ENCODE measurements at regions not wholly inside any gene's neighbourhood (a gene's known extent, or its start where the extent isn't known, plus 50 kb on each side); places are given as distances from the start of the nearest gene placed in this dataset.

GRCh38 chr18:24669015-24669414 is 208.6 kb downstream of the HRH4 start:
- no peak overlapping the region for H3K4me3 ChIP-seq
- no peaks in the 10 kb centered on the region for H3K36me3 ChIP-seq
- no peak overlapping the region for H3K27ac ChIP-seq
- H3K27me3 ChIP-seq (replicated peaks; ENCODE audit: insufficient read depth) = no peaks in the 10 kb centered on the region
- H3K9me3 ChIP-seq = no peaks in the 10 kb centered on the region
- H3K4me1 ChIP-seq (ENCODE audit: control insufficient read depth in 1 of 2, low read depth in 2 of 2) = no peaks in the 10 kb centered on the region
- ATAC-seq (ENCODE audit: insufficient number of reproducible peaks, low FRiP score, low read depth) (no peak), DNase-seq (ENCODE audit: low spot score) (no peak)
- TF ChIP-seq, protein P1, sequence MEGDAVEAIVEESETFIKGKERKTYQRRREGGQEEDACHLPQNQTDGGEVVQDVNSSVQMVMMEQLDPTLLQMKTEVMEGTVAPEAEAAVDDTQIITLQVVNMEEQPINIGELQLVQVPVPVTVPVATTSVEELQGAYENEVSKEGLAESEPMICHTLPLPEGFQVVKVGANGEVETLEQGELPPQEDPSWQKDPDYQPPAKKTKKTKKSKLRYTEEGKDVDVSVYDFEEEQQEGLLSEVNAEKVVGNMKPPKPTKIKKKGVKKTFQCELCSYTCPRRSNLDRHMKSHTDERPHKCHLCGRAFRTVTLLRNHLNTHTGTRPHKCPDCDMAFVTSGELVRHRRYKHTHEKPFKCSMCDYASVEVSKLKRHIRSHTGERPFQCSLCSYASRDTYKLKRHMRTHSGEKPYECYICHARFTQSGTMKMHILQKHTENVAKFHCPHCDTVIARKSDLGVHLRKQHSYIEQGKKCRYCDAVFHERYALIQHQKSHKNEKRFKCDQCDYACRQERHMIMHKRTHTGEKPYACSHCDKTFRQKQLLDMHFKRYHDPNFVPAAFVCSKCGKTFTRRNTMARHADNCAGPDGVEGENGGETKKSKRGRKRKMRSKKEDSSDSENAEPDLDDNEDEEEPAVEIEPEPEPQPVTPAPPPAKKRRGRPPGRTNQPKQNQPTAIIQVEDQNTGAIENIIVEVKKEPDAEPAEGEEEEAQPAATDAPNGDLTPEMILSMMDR (IDR thresholded peaks at IDR 0.05) = no peak

DNA sequence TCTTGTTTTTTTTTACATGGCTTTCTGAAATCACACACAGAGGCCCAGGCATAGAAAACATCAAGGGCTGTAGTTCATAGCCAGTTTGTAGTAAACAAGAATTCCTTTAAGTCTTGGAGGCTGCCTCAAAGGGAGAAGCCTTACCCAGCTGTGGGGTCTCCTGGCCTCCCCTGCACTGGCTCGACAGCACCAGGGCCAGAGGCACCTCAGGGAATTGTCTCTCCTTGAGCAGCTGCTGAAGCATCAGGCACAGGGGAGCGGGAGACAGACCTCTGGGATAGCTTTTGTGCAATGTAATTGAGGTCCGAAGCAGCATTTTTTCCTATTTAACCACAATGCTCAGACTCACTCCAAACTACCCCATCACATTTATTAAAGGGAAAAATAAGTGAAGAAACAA is 209.1 kb downstream of the HRH4 start:
- Histone ChIP-seq H3K27me3 (replicated peaks; ENCODE audit: insufficient read depth) (no peaks in the 10 kb centered on the region), H3K4me1 (ENCODE audit: control insufficient read depth in 1 of 2, low read depth in 2 of 2) (no peaks in the 10 kb centered on the region), H3K36me3 (no peaks in the 10 kb centered on the region), H3K27ac (no peak overlapping the region), H3K4me3 (no peak overlapping the region), H3K9me3 (no peaks in the 10 kb centered on the region)
- DNase-seq (ENCODE audit: low spot score) (no peak), ATAC-seq (ENCODE audit: insufficient number of reproducible peaks, low FRiP score, low read depth) (no peak)
- TF ChIP-seq, protein P1 (IDR thresholded peaks at IDR 0.05) = no peak

- no peaks in the 10 kb centered on the region for H3K9me3 ChIP-seq
- H3K27ac ChIP-seq = no peak overlapping the region
- H3K4me1 ChIP-seq (ENCODE audit: control insufficient read depth in 1 of 2, low read depth in 2 of 2) = no peaks in the 10 kb centered on the region
- no peaks in the 10 kb centered on the region for H3K36me3 ChIP-seq
- H3K4me3 ChIP-seq = no peak overlapping the region
- H3K27me3 ChIP-seq (replicated peaks; ENCODE audit: insufficient read depth) = no peaks in the 10 kb centered on the region
- TF ChIP-seq, protein P1 (IDR thresholded peaks at IDR 0.05) = no peak
- DNase-seq (ENCODE audit: low spot score) (no peak), ATAC-seq (ENCODE audit: insufficient number of reproducible peaks, low FRiP score, low read depth) (no peak)
These were observed 211.9 kb downstream of the HRH4 start for GRCh38 chr18:24672165-24672941.

- Histone ChIP-seq H3K4me3 (no peak overlapping the region), H3K27me3 (replicated peaks; ENCODE audit: insufficient read depth) (no peaks in the 10 kb centered on the region), H3K36me3 (no peaks in the 10 kb centered on the region), H3K27ac (no peak overlapping the region), H3K4me1 (ENCODE audit: control insufficient read depth in 1 of 2, low read depth in 2 of 2) (no peaks in the 10 kb centered on the region), H3K9me3 (no peaks in the 10 kb centered on the region)
- DNase-seq (ENCODE audit: low spot score) (no peak), ATAC-seq (ENCODE audit: insufficient number of reproducible peaks, low FRiP score, low read depth) (no peak)
- TF ChIP-seq, protein P1 (IDR thresholded peaks at IDR 0.05) = no peak
These were observed 213.8 kb downstream of the HRH4 start for GRCh38 chr18:24674200-24674599.

- ATAC-seq (ENCODE audit: insufficient number of reproducible peaks, low FRiP score, low read depth) (no peak), DNase-seq (ENCODE audit: low spot score) (no peak)
- H3K36me3 ChIP-seq = no peaks in the 10 kb centered on the region
- no peaks in the 10 kb centered on the region for H3K27me3 ChIP-seq (replicated peaks; ENCODE audit: insufficient read depth)
- no peak overlapping the region for H3K27ac ChIP-seq
- H3K4me1 ChIP-seq (ENCODE audit: control insufficient read depth in 1 of 2, low read depth in 2 of 2) = no peaks in the 10 kb centered on the region
- H3K4me3 ChIP-seq = no peak overlapping the region
- no peaks in the 10 kb centered on the region for H3K9me3 ChIP-seq
- TF ChIP-seq, protein P1 (IDR thresholded peaks at IDR 0.05) = no peak
These were observed 214.2 kb downstream of the HRH4 start for GRCh38 chr18:24674605-24675004.

Data from thoracic aorta (tissue), 2 donors.